Mammary epithelial cell (primary cell): ENCODE measurements at regions not wholly inside any gene's neighbourhood (a gene's known extent, or its start where the extent isn't known, plus 50 kb on each side); places are given as distances from the start of the nearest gene placed in this dataset.

Source experiments
- EZH2 ChIP-seq: IDR thresholded peaks from 2 replicates; pipeline ENCODE4 v1.6.1; 2012; ENCODE audit warnings: low read length, inconsistent platforms, borderline replicate concordance
- TF ChIP-seq, protein P1 (sequence below), 2 donors: IDR thresholded peaks in 1 of 2; conservative IDR thresholded peaks in 1 of 2; 2 replicates each; pipeline ENCODE4 v1.5.1; 2011 to 2012; ENCODE audit warnings: inconsistent platforms in 2 of 2, low read length in 2 of 2, mild to moderate bottlenecking in 2 of 2, control low read depth in 1 of 2, low read depth in 1 of 2; ENCODE audit not compliant: insufficient read depth in 1 of 2; ENCODE audit errors: extremely low read depth in 1 of 2

DNA sequence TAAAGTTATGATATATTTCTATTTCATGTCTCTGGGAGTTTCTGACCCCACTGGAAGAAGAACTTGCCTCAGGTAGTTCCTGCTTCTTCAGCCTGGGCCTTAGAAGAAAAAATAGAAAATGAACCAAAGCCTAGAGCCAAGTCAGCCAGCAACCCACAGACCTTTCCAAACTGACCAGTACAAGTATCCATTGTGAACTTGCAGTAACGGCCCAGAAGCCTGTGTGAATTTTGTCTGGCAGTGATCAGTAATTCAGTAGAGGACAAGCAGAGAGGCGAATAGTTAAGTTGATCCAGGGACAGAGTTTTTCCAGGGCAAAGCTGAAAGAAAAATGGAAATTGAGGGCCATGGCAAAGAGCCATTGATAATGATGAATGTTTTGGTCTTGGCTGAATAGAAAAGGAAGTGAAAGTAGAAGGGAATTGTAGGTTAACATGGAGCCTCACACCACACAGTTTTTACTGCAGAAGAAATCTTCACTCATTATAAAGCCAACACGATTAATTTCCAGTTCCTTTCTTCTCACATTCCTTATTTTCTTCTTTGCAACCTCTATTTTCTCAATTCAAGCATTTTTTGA is 311.8 kb downstream of the BTG1 start:
- no peak for TF ChIP-seq EZH2
- TF ChIP-seq, protein P1, sequence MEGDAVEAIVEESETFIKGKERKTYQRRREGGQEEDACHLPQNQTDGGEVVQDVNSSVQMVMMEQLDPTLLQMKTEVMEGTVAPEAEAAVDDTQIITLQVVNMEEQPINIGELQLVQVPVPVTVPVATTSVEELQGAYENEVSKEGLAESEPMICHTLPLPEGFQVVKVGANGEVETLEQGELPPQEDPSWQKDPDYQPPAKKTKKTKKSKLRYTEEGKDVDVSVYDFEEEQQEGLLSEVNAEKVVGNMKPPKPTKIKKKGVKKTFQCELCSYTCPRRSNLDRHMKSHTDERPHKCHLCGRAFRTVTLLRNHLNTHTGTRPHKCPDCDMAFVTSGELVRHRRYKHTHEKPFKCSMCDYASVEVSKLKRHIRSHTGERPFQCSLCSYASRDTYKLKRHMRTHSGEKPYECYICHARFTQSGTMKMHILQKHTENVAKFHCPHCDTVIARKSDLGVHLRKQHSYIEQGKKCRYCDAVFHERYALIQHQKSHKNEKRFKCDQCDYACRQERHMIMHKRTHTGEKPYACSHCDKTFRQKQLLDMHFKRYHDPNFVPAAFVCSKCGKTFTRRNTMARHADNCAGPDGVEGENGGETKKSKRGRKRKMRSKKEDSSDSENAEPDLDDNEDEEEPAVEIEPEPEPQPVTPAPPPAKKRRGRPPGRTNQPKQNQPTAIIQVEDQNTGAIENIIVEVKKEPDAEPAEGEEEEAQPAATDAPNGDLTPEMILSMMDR (conservative IDR thresholded peaks at IDR 0.05 in 1 of 2, IDR thresholded peaks at IDR 0.05 in 1 of 2; ENCODE audit: extremely low read depth in 1 of 2, insufficient read depth in 1 of 2, low read depth in 1 of 2, low read length in 2 of 2), result no peak
